ENCODE measurements at regions not wholly inside any gene's neighbourhood (a gene's known extent, or its start where the extent isn't known, plus 50 kb on each side); places are given as distances from the start of the nearest gene placed in this dataset.

GRCh38 chr1:238063454-238063853, 172.7 kb upstream of the ZP4 start:
- in situ Hi-C loops (cut with HindIII; ENCODE audit: low sequenced_read_pairs), result no loop called here
- peak; percentile 91 for DNase-seq (ENCODE audit: low read depth)
- H3K4me3 ChIP-seq (ENCODE audit: low read depth, low read length), result no peak overlapping the region
- TF ChIP-seq CTCF (IDR thresholded peaks at IDR 0.05; ENCODE audit: low read depth, low read length, missing control alignments), result no peak

- H3K4me3 ChIP-seq (ENCODE audit: low read depth, low read length), result no peak overlapping the region
- DNase-seq (ENCODE audit: low read depth), result peak; percentile 57
- TF ChIP-seq CTCF (IDR thresholded peaks at IDR 0.05; ENCODE audit: low read depth, low read length, missing control alignments), result no peak
- in situ Hi-C loops (cut with HindIII; ENCODE audit: low sequenced_read_pairs), result no loop called here
Observed at GRCh38 chr1:238061967-238062613, 171.4 kb upstream of the ZP4 start.

GRCh38 chr1:238060061-238060460, 169.3 kb upstream of the ZP4 start:
- in situ Hi-C loops (cut with HindIII; ENCODE audit: low sequenced_read_pairs), result no loop called here
- DNase-seq (ENCODE audit: low read depth), result peak; percentile 35
- TF ChIP-seq CTCF (IDR thresholded peaks at IDR 0.05; ENCODE audit: low read depth, low read length, missing control alignments), result no peak
- H3K4me3 ChIP-seq (ENCODE audit: low read depth, low read length), result no peak overlapping the region

- in situ Hi-C loops (cut with HindIII; ENCODE audit: low sequenced_read_pairs), result no loop called here
- H3K4me3 ChIP-seq (ENCODE audit: low read depth, low read length), result no peak overlapping the region
- DNase-seq (ENCODE audit: low read depth), result no peak
- TF ChIP-seq CTCF (IDR thresholded peaks at IDR 0.05; ENCODE audit: low read depth, low read length, missing control alignments), result no peak
Observed at GRCh38 chr1:238052496-238053266, 162.0 kb upstream of the ZP4 start.

- no peak for DNase-seq (ENCODE audit: low read depth)
- H3K4me3 ChIP-seq (ENCODE audit: low read depth, low read length), result no peak overlapping the region
- TF ChIP-seq CTCF (IDR thresholded peaks at IDR 0.05; ENCODE audit: low read depth, low read length, missing control alignments), result no peak
- in situ Hi-C loops (cut with HindIII; ENCODE audit: low sequenced_read_pairs), result no loop called here
Observed at GRCh38 chr1:238029126-238029525, 138.4 kb upstream of the ZP4 start.

GRCh38 chr1:238027366-238027765, 136.6 kb upstream of the ZP4 start:
- no peak for DNase-seq (ENCODE audit: low read depth)
- in situ Hi-C loops (cut with HindIII; ENCODE audit: low sequenced_read_pairs), result no loop called here
- H3K4me3 ChIP-seq (ENCODE audit: low read depth, low read length), result no peak overlapping the region
- TF ChIP-seq CTCF (IDR thresholded peaks at IDR 0.05; ENCODE audit: low read depth, low read length, missing control alignments), result no peak
